ENCODE measurements at regions not wholly inside any gene's neighbourhood (a gene's known extent, or its start where the extent isn't known, plus 50 kb on each side); places are given as distances from the start of the nearest gene placed in this dataset.
A peak's percentile ranks its signal among the peaks of the same experiment; 100 is the strongest.

DNA sequence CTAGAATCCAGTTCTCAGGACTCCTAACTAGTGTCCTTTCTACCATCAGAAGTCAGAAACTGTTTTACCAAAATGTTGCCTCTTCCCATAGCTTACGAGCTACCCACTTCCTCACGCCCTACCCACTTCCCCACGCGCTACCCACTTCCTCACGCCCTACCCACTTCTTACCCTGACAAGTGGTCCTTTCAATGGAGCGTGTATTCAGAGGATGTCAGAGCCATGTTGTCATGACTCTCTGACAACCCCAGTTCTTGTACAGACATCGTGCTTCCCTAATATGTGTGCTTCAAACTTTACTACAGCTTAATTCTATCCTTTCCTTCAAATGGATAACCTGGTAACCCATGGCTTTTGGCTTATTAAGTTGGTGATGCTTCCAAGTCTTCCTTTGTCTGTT lies 84.8 kb upstream of the PHF14 start:
- Histone ChIP-seq H3K4me3 (ENCODE audit: low read length) (peak overlapping the region; percentile 16), H3K9me3 (ENCODE audit: control insufficient read depth in 2 of 3, low read length in 3 of 3) (no peaks in the 10 kb centered on the region), H3K27ac (ENCODE audit: low read depth, low read length) (no peak overlapping the region), H3K4me1 (ENCODE audit: control insufficient read depth in 2 of 2, insufficient read depth in 2 of 2, low read length in 2 of 2) (peaks cover 5 to 8% of the 10 kb centered on the region in 2 donors), H3K27me3 (ENCODE audit: control insufficient read depth in 2 of 2, insufficient read depth in 2 of 2, low read length in 2 of 2) (no peaks in the 10 kb centered on the region), H3K36me3 (ENCODE audit: control insufficient read depth in 2 of 3, insufficient read depth in 3 of 3, low read length in 3 of 3) (no peaks in the 10 kb centered on the region)
- Mint-ChIP-seq H3K4me1 (peaks cover 6 to 13% (median 11%) of the 10 kb centered on the region in 7 donors), H3K36me3 (peaks cover 0 to 3% (median 0%) of the 10 kb centered on the region in 5 donors), H3K27me3 (peaks cover 0 to 3% (median 0%) of the 10 kb centered on the region in 5 donors), H3K9me3 (peaks cover 0 to 1% (median 0%) of the 10 kb centered on the region in 11 donors), H3K4me3 (peak overlapping the region; percentile 32 to 74 (median 61)), H3K27ac (peak overlapping the region in 3 of 9 donors; percentile 11 to 34 (median 21))
- CTCF ChIA-PET: interaction anchor here (0.6 kb wide), 1 partner anchor 106 kb away, joined by 3 read pairs; no protein-coding TSS in a partner anchor
- DNase-seq: peak in 6 of 9 donors; percentile 1 to 33 (median 24)
- peak; percentile 87 for ATAC-seq
- POLR2A ChIA-PET: no interaction called here
- intact Hi-C loops (cut with micrococcal nuclease): loop anchor here (1.0 to 10.0 kb wide), 5 partner anchors 252 to 477 kb away; no protein-coding TSS in a partner anchor

DNA sequence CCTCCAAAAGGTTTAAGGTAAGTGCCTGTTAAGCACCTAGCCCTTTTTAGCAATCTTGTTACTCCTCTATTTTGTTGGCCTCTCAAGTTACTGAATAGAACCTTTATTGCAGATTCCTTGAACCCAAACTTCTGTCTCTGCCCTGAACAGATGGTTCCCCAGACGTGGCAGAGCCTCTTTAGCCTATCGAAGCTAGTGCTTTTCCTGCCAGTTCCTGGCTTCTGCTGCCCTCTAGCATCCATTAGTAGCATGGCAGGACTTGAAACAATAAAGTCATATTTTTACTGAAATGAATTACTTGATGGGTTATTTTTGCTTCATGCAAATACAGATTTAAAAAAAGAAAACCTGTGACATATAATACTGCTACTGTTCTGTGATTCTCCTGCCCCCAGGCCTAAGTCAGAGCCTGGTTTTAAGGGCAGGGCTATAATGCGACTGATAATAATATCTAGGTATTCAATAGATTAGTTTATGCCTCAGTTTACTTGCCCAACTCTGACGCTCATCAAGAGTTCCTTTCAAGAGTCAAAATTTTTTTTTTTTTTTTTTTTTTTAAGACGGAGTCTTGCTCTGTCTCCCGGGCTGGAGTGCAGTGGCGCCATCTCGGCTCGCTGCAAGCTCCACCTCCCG lies 84.3 kb upstream of the PHF14 start:
- peak overlapping the region in 1 of 9 donors; percentile 21 for H3K27ac Mint-ChIP-seq

DNA sequence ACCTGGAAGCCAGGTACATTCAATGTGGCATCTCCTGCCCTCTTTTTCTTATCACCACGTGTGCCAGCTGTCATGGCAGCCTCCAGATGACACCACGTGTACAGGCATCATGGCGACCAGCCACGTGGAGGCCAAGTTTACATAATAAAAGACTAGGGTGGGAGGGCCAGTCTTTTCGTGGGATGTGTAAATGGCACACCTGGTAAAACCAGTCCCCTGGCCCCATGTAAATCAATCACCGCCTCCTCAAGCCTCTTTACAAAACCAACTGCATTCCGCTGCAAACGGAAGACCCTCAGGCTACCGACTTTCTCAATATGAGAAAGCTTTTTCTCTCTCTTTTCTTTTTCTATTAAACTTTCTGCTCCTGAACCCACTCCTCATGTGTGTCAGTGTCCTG lies 65.1 kb upstream of the PHF14 start:
- Histone ChIP-seq H3K4me3 (ENCODE audit: low read length) (no peak overlapping the region), H3K27me3 (ENCODE audit: control insufficient read depth in 2 of 2, insufficient read depth in 2 of 2, low read length in 2 of 2) (no peaks in the 10 kb centered on the region), H3K4me1 (ENCODE audit: control insufficient read depth in 2 of 2, insufficient read depth in 2 of 2, low read length in 2 of 2) (no peaks in the 10 kb centered on the region), H3K27ac (ENCODE audit: low read depth, low read length) (no peak overlapping the region), H3K36me3 (ENCODE audit: control insufficient read depth in 2 of 3, insufficient read depth in 3 of 3, low read length in 3 of 3) (no peaks in the 10 kb centered on the region), H3K9me3 (ENCODE audit: control insufficient read depth in 2 of 3, low read length in 3 of 3) (peaks cover 0 to 4% (median 0%) of the 10 kb centered on the region in 3 experiments)
- Mint-ChIP-seq H3K27ac (no peak overlapping the region), H3K4me1 (no peaks in the 10 kb centered on the region), H3K36me3 (peaks cover 0 to 7% (median 0%) of the 10 kb centered on the region in 5 donors), H3K9me3 (peaks cover 0 to 12% (median 4%) of the 10 kb centered on the region in 11 donors), H3K4me3 (no peak overlapping the region), H3K27me3 (peaks cover 0 to 7% (median 4%) of the 10 kb centered on the region in 5 donors)
- no peak for ATAC-seq
- ChIA-PET POLR2A (no interaction called here), CTCF (no interaction called here)
- intact Hi-C loops (cut with micrococcal nuclease): no loop called here
- no peak for DNase-seq

More for the DNA sequence above, 84.3 kb upstream of the PHF14 start:
- ATAC-seq: peak; percentile 87
- Histone ChIP-seq H3K27ac (ENCODE audit: low read depth, low read length) (no peak overlapping the region), H3K9me3 (ENCODE audit: control insufficient read depth in 2 of 3, low read length in 3 of 3) (no peaks in the 10 kb centered on the region), H3K27me3 (ENCODE audit: control insufficient read depth in 2 of 2, insufficient read depth in 2 of 2, low read length in 2 of 2) (no peaks in the 10 kb centered on the region), H3K4me1 (ENCODE audit: control insufficient read depth in 2 of 2, insufficient read depth in 2 of 2, low read length in 2 of 2) (peaks cover 5 to 8% of the 10 kb centered on the region in 2 donors), H3K4me3 (ENCODE audit: low read length) (peak overlapping the region; percentile 16), H3K36me3 (ENCODE audit: control insufficient read depth in 2 of 3, insufficient read depth in 3 of 3, low read length in 3 of 3) (no peaks in the 10 kb centered on the region)
- intact Hi-C loops (cut with micrococcal nuclease): loop anchor here (1.0 to 10.0 kb wide), 5 partner anchors 252 to 477 kb away; no protein-coding TSS in a partner anchor
- ChIA-PET POLR2A (no interaction called here), CTCF (interaction anchor here (0.6 to 0.9 kb wide), 3 partner anchors 105 to 683 kb away, joined by 3 read pairs; no protein-coding TSS in a partner anchor)
- Mint-ChIP-seq H3K9me3 (peaks cover 0 to 1% (median 0%) of the 10 kb centered on the region in 11 donors), H3K4me3 (peak overlapping the region; percentile 32 to 74 (median 61)), H3K27me3 (peaks cover 0 to 3% (median 0%) of the 10 kb centered on the region in 5 donors), H3K4me1 (peaks cover 6 to 13% (median 11%) of the 10 kb centered on the region in 7 donors), H3K36me3 (peaks cover 0 to 3% (median 0%) of the 10 kb centered on the region in 5 donors)
- peak in 8 of 9 donors; percentile 6 to 55 (median 34) for DNase-seq

DNA sequence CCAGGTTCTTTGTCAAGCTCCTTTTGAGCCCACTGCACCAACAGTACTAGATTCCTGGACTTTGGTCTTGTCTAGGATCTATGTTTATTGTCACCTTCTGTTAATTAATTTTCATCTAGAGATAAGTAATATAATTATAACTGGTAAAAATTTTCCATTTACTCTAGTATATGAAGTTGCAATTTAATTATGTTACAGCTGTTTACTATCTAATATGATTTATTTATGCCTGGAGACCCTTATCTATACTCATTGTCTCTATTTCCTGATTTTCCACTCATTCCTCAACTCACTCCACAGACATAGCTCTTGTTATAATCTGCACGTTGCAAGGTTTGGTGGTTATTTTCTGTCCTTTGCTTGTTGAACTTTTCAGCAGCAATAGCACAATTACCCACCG lies 63.2 kb upstream of the PHF14 start:
- H3K27ac ChIP-seq (ENCODE audit: low read depth, low read length): no peak overlapping the region
- POLR2A ChIA-PET: no interaction called here
- H3K4me3 ChIP-seq (ENCODE audit: low read length): no peak overlapping the region
- Mint-ChIP-seq H3K27ac (no peak overlapping the region), H3K4me3 (no peak overlapping the region), H3K27me3 (peaks cover 0 to 15% (median 7%) of the 10 kb centered on the region in 5 donors), H3K36me3 (peaks cover 0 to 16% (median 6%) of the 10 kb centered on the region in 5 donors), H3K9me3 (peaks cover 0 to 12% (median 4%) of the 10 kb centered on the region in 11 donors), H3K4me1 (no peaks in the 10 kb centered on the region)
- intact Hi-C loops (cut with micrococcal nuclease): no loop called here
- CTCF ChIA-PET: no interaction called here
- H3K9me3 ChIP-seq (ENCODE audit: control insufficient read depth in 2 of 3, low read length in 3 of 3): peaks cover 0 to 4% (median 0%) of the 10 kb centered on the region in 3 experiments
- H3K27me3 ChIP-seq (ENCODE audit: control insufficient read depth in 2 of 2, insufficient read depth in 2 of 2, low read length in 2 of 2): no peaks in the 10 kb centered on the region
- no peaks in the 10 kb centered on the region for H3K4me1 ChIP-seq (ENCODE audit: control insufficient read depth in 2 of 2, insufficient read depth in 2 of 2, low read length in 2 of 2)
- ATAC-seq (no peak), DNase-seq (no peak)
- H3K36me3 ChIP-seq (ENCODE audit: control insufficient read depth in 2 of 3, insufficient read depth in 3 of 3, low read length in 3 of 3): no peaks in the 10 kb centered on the region

DNA sequence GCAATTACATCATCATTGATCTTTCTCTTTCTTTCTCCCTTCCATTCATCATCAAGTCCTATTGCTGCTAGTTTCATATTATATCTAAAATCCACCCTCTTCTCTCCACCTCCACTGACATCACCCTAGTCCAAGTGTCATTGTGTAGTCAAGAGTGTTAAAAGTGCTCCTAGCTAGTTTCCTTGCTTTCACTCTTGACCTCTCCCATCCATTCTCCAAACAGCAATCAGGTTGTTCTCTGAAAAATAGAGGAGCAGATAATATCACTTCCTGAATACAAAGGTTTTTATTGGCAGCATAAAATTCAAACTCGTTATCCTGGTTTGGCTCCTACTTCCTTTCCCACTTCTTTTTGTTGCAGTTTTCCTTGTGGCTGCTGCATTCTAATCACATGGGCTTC lies 61.6 kb upstream of the PHF14 start:
- H3K4me3 ChIP-seq (ENCODE audit: low read length): no peak overlapping the region
- H3K27ac ChIP-seq (ENCODE audit: low read depth, low read length): no peak overlapping the region
- H3K27me3 ChIP-seq (ENCODE audit: control insufficient read depth in 2 of 2, insufficient read depth in 2 of 2, low read length in 2 of 2): no peaks in the 10 kb centered on the region
- Mint-ChIP-seq H3K27me3 (peaks cover 0 to 15% (median 6%) of the 10 kb centered on the region in 5 donors), H3K9me3 (peaks cover 0 to 12% (median 4%) of the 10 kb centered on the region in 11 donors), H3K36me3 (peaks cover 0 to 16% (median 6%) of the 10 kb centered on the region in 5 donors), H3K27ac (no peak overlapping the region), H3K4me3 (no peak overlapping the region), H3K4me1 (no peaks in the 10 kb centered on the region)
- DNase-seq (no peak), ATAC-seq (no peak)
- intact Hi-C loops (cut with micrococcal nuclease): no loop called here
- no peaks in the 10 kb centered on the region for H3K36me3 ChIP-seq (ENCODE audit: control insufficient read depth in 2 of 3, insufficient read depth in 3 of 3, low read length in 3 of 3)
- peaks cover 0 to 4% (median 0%) of the 10 kb centered on the region in 3 experiments for H3K9me3 ChIP-seq (ENCODE audit: control insufficient read depth in 2 of 3, low read length in 3 of 3)
- ChIA-PET CTCF (no interaction called here), POLR2A (no interaction called here)
- no peaks in the 10 kb centered on the region for H3K4me1 ChIP-seq (ENCODE audit: control insufficient read depth in 2 of 2, insufficient read depth in 2 of 2, low read length in 2 of 2)

DNA sequence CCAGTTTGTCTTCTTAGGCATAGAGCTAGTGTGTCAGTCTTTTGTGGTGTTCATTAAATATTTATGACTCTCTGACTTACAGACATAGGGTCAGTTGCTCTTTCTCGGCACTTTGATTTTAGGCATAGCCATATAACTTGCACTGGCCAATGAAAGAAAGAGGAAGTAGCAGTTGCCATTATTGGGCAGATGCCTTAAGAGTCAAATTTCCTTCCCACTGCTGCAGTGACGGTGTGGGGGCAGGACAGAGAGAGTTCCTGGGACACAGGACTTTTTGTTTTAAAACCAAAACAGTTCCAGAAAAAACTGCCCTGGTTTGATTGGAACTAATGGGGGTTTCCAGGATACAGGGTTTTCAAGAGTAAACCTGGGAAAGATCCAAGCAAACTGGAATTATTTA lies 60.2 kb upstream of the PHF14 start:
- Mint-ChIP-seq H3K36me3 (peaks cover 0 to 16% (median 6%) of the 10 kb centered on the region in 5 donors), H3K4me1 (no peaks in the 10 kb centered on the region), H3K4me3 (no peak overlapping the region), H3K9me3 (peaks cover 0 to 12% (median 4%) of the 10 kb centered on the region in 11 donors), H3K27ac (no peak overlapping the region), H3K27me3 (peaks cover 0 to 15% (median 8%) of the 10 kb centered on the region in 5 donors)
- intact Hi-C loops (cut with micrococcal nuclease): no loop called here
- H3K27ac ChIP-seq (ENCODE audit: low read depth, low read length): no peak overlapping the region
- no peak for ATAC-seq
- H3K9me3 ChIP-seq (ENCODE audit: control insufficient read depth in 2 of 3, low read length in 3 of 3): peaks cover 0 to 4% (median 0%) of the 10 kb centered on the region in 3 experiments
- no peaks in the 10 kb centered on the region for H3K27me3 ChIP-seq (ENCODE audit: control insufficient read depth in 2 of 2, insufficient read depth in 2 of 2, low read length in 2 of 2)
- no peaks in the 10 kb centered on the region for H3K4me1 ChIP-seq (ENCODE audit: control insufficient read depth in 2 of 2, insufficient read depth in 2 of 2, low read length in 2 of 2)
- CTCF ChIA-PET: no interaction called here
- no peak overlapping the region for H3K4me3 ChIP-seq (ENCODE audit: low read length)
- POLR2A ChIA-PET: no interaction called here
- no peak for DNase-seq
- no peaks in the 10 kb centered on the region for H3K36me3 ChIP-seq (ENCODE audit: control insufficient read depth in 2 of 3, insufficient read depth in 3 of 3, low read length in 3 of 3)

Measured in naive thymus-derived CD4-positive, alpha-beta T cell (primary cell).